Fibroblast of skin of left quadriceps (primary cell): ENCODE measurements at regions not wholly inside any gene's neighbourhood (a gene's known extent, or its start where the extent isn't known, plus 50 kb on each side); places are given as distances from the start of the nearest gene placed in this dataset.

Experiments
- DNase-seq, 2 experiments: peaks; one replicate each; pipeline ENCODE4 v3.0.0-alpha.2; 2013; ENCODE audit warnings: low read depth in 2 of 2

DNA sequence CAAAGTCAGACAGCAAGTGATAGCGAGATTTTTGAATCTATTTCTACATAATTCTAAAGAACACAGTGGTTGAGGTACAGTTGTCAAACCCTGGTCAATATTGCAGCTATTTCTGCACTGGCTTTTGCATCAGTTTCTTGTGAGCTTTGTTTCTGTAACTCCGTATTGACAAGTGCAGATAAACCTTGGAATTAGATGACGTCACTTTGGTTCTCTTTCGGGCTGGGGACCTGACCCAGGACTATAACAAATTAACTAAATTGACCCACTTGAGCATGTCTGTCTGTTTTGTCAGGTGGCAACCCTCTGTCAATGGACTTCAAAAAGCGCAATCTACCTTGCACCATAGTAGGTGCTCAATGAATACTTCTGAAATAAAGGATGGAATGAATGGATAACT, 418.4 kb upstream of the SGCD start:
- DNase-seq: no peak

GRCh38 chr5:155912291-155912690, 414.7 kb upstream of the SGCD start:
- DNase-seq: no peak

DNA sequence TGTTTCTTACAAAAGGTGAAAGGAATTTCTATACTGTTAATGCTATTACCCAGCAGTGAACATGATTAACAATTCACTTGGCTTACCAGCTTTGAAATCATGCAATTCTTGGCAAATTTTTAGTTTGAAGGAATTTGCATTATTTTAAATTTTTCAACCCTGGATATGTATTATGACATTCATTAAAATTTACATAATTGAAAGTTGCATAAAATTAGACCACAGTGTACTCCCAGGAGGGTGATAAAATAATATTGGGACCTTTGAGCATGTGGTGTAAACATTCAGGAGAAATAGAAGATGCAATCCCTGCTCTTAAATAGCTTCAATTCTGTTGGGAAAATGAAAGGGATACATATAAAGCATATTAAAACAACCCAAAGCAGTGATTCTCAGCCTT, 412.2 kb upstream of the SGCD start:
- DNase-seq: peak in 1 of 2 experiments; percentile 34

DNA sequence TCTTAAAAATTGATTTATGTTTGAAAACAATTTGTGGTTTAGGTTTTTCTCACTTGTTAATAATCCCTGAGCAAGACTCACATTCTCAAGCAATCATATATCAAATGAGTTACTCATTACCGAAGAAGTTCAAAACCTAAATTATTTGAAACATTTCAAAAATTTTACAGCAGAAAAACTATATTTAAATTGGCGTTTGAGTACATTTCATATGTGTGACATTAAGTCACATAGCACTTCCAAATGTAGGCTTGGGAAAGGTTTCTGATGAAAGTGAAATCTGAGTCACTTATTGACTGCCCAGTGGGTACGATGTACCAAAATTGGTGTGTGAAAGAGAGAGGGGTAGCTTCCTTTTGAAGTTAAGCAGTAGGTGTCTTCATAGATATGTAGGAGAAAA, 411.4 kb upstream of the SGCD start:
- DNase-seq: peak in 1 of 2 experiments; percentile 66

DNA sequence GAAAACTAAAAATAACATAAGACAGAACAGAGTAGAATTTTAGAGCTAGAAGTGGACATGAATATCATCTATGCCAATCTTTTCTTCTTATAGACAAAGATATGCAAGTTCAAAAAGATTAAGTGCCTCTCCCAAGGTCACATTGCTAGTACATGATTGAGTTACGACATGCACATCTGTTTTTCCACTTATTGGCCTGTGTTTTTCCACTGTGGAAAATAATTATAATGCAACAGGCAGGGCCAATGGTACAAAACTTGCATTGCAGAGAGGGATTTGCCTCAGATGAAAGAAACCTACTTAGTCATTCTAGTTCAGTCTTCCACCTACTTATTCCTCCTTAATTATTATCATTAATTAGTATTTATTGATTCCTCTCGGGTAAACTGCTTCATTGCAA, 407.8 kb upstream of the SGCD start:
- DNase-seq: no peak

- no peak for DNase-seq
Measured at GRCh38 chr5:155919725-155920124, 407.2 kb upstream of the SGCD start.

GRCh38 chr5:155921621-155922020, 405.3 kb upstream of the SGCD start:
- no peak for DNase-seq

DNA sequence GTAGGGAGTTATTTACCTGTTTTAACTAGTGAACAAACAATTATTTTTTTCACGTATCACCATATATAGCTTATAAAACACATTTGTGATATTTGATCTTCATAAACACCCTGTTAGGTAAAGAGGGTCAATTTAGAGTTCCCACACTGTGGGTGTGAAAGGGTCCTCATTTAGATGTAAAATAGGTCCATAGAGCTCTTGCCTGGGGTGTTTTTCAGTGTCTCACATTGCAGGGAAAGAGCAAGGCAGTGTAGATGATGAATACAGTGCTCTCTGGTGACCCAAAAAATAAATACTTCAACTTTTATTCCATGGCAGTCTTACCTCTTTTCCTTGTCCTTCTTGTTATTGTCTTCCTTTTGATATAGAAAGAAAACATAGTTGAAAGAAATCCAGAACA, 403.2 kb upstream of the SGCD start:
- no peak for DNase-seq

DNA sequence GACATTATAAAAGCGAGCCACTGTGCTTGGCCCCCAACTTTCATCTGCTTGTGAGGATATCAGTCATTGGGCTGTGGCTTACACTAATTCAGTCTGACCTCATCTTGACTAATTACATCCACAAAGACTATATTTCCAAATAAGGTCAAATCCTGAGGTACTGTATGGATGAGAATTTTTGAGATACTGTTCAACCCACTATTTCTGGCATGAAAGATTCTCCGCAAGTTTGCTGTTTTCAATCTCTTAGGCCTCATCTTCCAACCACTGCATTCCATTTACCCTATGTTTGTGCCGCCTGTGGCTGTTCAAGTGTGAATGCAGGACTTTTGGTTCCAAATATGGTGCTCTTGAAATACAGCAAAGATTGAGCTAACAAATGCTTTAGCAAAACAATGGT, 400.9 kb upstream of the SGCD start:
- DNase-seq: peak; percentile 88 to 89

DNA sequence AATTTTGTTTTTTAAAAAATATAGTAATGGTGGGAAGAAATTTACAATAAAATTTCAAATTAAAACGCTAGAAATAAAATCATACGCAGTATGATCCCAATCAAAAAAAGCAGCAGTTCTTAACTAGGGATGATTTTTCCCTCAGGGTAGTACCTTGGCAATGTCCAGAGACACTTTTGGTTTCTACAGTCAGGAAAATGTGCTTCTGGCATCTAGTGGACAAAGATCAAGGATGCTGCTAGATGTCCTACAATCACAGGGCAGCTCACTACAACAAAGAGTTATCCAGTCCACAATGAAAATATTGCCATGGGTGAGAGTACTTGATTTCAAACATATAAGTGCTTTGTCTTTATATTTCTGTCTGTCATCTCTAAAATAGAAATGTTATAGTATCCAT, 400.2 kb upstream of the SGCD start:
- no peak for DNase-seq

- DNase-seq: no peak
Measured at GRCh38 chr5:155929112-155929511, 397.9 kb upstream of the SGCD start.

GRCh38 chr5:155934964-155935363, 392.0 kb upstream of the SGCD start:
- no peak for DNase-seq

- no peak for DNase-seq
Measured at GRCh38 chr5:155935723-155936122, 391.2 kb upstream of the SGCD start.

GRCh38 chr5:155936520-155937406, 390.2 kb upstream of the SGCD start:
- DNase-seq: no peak

GRCh38 chr5:155938051-155938450, 388.9 kb upstream of the SGCD start:
- no peak for DNase-seq

GRCh38 chr5:155941340-155941739, 385.6 kb upstream of the SGCD start:
- no peak for DNase-seq

DNA sequence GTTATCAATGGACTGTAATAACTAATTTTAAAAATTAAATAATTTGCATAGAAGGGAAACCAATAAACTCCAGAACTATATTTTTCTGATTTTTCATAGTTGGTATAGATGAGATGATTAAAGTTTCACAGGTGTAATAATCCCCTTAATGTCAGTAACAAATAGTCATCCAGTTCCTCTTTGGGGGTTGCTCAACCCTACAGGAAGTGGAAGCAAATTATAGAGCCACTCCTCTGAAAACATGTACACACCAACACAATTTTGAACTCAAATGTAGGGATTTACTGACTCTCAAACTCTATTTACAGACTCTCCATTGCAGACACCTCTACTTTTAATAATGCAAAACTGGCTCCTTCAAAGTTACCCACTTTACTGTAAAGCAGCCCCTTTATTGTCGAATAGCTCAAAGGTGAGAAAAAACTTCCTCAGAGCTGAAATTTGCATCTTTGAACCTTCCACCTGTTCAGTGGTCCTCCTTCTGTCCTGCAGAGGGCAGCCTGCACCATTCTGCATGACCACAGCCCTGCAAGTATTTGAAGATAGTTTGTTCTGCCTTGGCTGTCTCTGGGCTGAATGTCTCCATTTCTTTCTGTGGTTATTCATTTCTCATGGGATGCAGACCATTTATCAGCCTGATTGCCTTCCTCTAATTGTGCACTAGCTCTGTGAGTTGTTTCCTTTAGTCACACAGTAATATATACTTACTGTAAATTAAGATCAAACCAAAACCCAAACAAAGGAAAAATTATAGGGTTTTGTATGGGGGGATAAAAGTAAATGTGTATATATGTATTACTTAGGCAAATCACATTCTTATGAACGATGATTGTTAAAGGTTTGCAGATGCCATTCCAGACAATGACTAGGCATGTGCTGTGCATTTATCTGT, 383.2 kb upstream of the SGCD start:
- peak in 1 of 2 experiments; percentile 65 for DNase-seq

DNA sequence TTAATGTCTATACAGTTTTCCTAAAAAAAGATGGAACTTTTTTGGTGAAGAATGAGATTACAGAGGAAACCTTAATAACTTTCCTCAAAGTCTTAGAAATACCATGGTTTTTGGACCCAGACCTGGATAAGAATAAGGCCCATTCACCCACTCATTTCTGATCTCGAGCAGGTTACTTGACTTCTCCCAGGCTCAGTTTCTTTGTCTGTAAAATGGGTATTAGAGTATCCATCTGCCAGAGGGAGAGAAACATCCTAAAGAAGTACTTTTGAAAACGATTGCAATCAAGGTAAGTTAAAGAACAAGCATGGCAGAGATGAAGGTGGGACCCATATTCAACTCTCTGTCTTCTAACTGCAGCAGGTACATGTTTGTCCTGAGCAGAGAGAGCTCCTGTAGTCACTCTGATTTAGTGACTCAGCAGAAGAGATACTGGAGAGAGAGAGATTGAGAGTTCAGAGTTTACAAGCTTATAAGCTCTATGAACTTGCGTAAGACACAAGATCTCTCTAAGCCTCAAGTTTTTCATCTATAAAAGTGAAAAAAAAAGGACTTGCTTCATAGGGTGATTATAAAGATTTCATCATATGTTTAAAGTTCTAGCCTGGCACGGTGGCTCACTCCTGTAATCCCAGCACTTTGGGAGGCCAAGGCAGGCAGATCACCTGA, 379.4 kb upstream of the SGCD start:
- DNase-seq: peak; percentile 22 to 29

GRCh38 chr5:155948576-155948975, 378.4 kb upstream of the SGCD start:
- DNase-seq: no peak

GRCh38 chr5:155952486-155953089, 374.4 kb upstream of the SGCD start:
- DNase-seq: no peak

DNA sequence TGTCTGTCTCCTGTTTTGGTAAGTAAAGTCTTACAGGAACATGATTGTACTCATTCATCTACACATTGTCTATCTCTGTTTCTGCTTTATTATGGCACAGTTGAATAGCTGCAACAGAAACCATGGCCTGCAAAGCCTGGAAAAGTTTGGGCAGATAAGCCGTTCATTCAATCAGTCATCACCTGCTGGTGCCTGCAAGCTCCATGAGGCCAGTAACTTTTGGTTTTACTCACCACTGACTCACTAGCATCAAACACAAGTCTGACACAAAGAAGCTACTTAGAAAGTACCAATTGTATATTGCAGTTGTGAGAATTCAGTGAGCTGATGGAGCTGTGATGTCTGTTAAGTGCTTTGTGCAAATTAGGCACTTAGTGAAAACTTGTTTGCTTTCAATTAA, 373.6 kb upstream of the SGCD start:
- DNase-seq: peak in 1 of 2 experiments; percentile 9
